GM12878 (cell line): ENCODE measurements at regions not wholly inside any gene's neighbourhood (a gene's known extent, or its start where the extent isn't known, plus 50 kb on each side); places are given as distances from the start of the nearest gene placed in this dataset.

ENCODE experiments used
- ATAC-seq: fragments of 200-7000 bp; cut with Tn5 transposase; 3 replicates; pipeline ENCODE4 v1.9.1; 2020; ENCODE audit warnings: mild to moderate bottlenecking, moderate library complexity
- BruUV-seq: library from RNA; stranded (reverse); fragments of 400-500 nt; replicated peaks from 2 replicates; lab custom pipeline; 2021; lab: Mats Ljungman, UMichigan
- CTCF ChIA-PET: fragments of 300-600 bp; sonication (Branson Sonifier 250); formaldehyde crosslinking; extraction: SDS; loops from one replicate; lab custom pipeline; 2021; ENCODE audit warnings: inconsistent platforms; lab: Yijun Ruan, JAX
- POLR2A ChIA-PET: fragments of 350-600 bp; formaldehyde crosslinking; extraction: SDS; loops from one replicate; lab custom pipeline; 2021; ENCODE audit warnings: inconsistent platforms; lab: Charles Lee
- RAD21 ChIA-PET: fragments of 300-600 bp; sonication (Branson Sonifier 250); formaldehyde crosslinking; loops from one replicate; lab custom pipeline; 2023; ENCODE audit warnings: antibody characterized with exemption; ENCODE audit not compliant: unreplicated experiment; lab: Charles Lee
- SMC1A ChIA-PET: fragments of 300-600 bp; sonication (Branson Sonifier 250); formaldehyde crosslinking; loops from one replicate; lab custom pipeline; 2023; ENCODE audit not compliant: unreplicated experiment, uncharacterized antibody; lab: Charles Lee
- DNase-seq: peaks from one replicate; pipeline ENCODE4 v3.0.0-alpha.2; 2011; ENCODE audit warnings: low read depth, low spot score
- FAIRE-seq: peaks from 3 replicates; lab custom pipeline; 2011; peaks lifted over from hg19 to GRCh38; lab: Jason Lieb, UNC
- H2AFZ ChIP-seq: 2 replicates; pipeline ENCODE4 v1.6.0; 2011; ENCODE audit warnings: low read depth, low read length, control low read depth; ENCODE audit not compliant: control insufficient read depth
- H3K27ac ChIP-seq: 2 replicates; pipeline ENCODE4 v1.5.1; 2011; ENCODE audit warnings: control low read depth; ENCODE audit not compliant: control insufficient read depth, insufficient read depth
- H3K27me3 ChIP-seq, 2 experiments: replicated peaks in 1 of 2; 2 replicates each; pipeline versions ENCODE4 v1.6.0 to v1.6.1; 2011; ENCODE audit warnings: low read length in 1 of 2; ENCODE audit not compliant: control insufficient read depth in 2 of 2, insufficient read depth in 2 of 2
- H3K36me3 ChIP-seq, 2 experiments: 2 replicates each; pipeline ENCODE4 v1.5.1; 2011; ENCODE audit warnings: low read length in 1 of 2; ENCODE audit not compliant: control insufficient read depth in 2 of 2, insufficient read depth in 2 of 2
- H3K4me1 ChIP-seq: 2 replicates; pipeline ENCODE4 v1.6.1; 2011; ENCODE audit warnings: mild to moderate bottlenecking, low read length, moderate library complexity, mixed read lengths; ENCODE audit not compliant: control insufficient read depth, insufficient read depth
- H3K4me2 ChIP-seq: 2 replicates; pipeline ENCODE4 v1.6.0; 2011; ENCODE audit warnings: control low read depth; ENCODE audit not compliant: control insufficient read depth, insufficient read depth
- H3K4me3 ChIP-seq: fragments of 200-600 bp; sonication (generic); 2 replicates; pipeline ENCODE4 v1.5.1; 2016
- H3K79me2 ChIP-seq: 2 replicates; pipeline ENCODE4 v1.6.0; 2011; ENCODE audit warnings: low read length; ENCODE audit not compliant: control insufficient read depth, insufficient read depth
- H3K9ac ChIP-seq: 2 replicates; pipeline ENCODE4 v1.8.0; 2011; ENCODE audit warnings: low read length, control low read depth, mixed read lengths; ENCODE audit not compliant: control insufficient read depth, insufficient read depth
- H3K9me3 ChIP-seq: replicated peaks from 3 replicates; pipeline ENCODE4 v1.5.1; 2011; ENCODE audit warnings: mild to moderate bottlenecking, low read length; ENCODE audit not compliant: control insufficient read depth, insufficient read depth
- H4K20me1 ChIP-seq: 2 replicates; pipeline ENCODE4 v1.6.0; 2011; ENCODE audit not compliant: control insufficient read depth, insufficient read depth
- CBFB ChIP-seq: IDR thresholded peaks from 2 replicates; pipeline ENCODE4 v1.6.1; 2016; ENCODE audit warnings: antibody characterized with exemption, low read depth
- JUNB ChIP-seq: IDR thresholded peaks from 2 replicates; pipeline ENCODE4 v1.6.1; 2016; ENCODE audit warnings: antibody characterized with exemption, mild to moderate bottlenecking
- NR2C1 ChIP-seq: fragments of 450-650 bp; IDR thresholded peaks from 2 replicates; pipeline ENCODE4 v1.6.1; 2017; ENCODE audit warnings: antibody characterized with exemption, mild to moderate bottlenecking, moderate library complexity
- YY1 ChIP-seq: IDR thresholded peaks from 2 replicates; pipeline ENCODE4 v1.6.1; 2011; ENCODE audit warnings: low read depth, mild to moderate bottlenecking, low read length
- ZNF24 ChIP-seq: fragments of 450-650 bp; IDR thresholded peaks from 2 replicates; pipeline ENCODE4 v1.6.1; 2017; ENCODE audit warnings: antibody characterized with exemption, mild to moderate bottlenecking
- ZNF384 ChIP-seq: IDR thresholded peaks from 2 replicates; pipeline ENCODE4 v1.6.1; 2012; ENCODE audit warnings: low read depth, mild to moderate bottlenecking, low read length, improper control_type of control experiment, borderline replicate concordance
- WGBS: methylation state at CpG from one replicate; pipeline ENCODE4 v1.1.6; 2016; ENCODE audit warnings: low lambda C conversion rate; ENCODE audit not compliant: insufficient replicate concordance, insufficient coverage; ENCODE audit errors: missing lambda C conversion rate; 5-methylcytosine and 5-hydroxymethylcytosine counted together
- in situ Hi-C: fragments of 300-500 bp; cut with MboI; formaldehyde crosslinking; loops from 9 replicates; pipeline ENCODE4 v1.14.3; 2018; ENCODE audit warnings: mixed read lengths
- intact Hi-C: fragments of 100-400 bp; cut with micrococcal nuclease; formaldehyde crosslinking; loops from one replicate; pipeline ENCODE4 v1.14.2; 2022; ENCODE audit not compliant: unreplicated experiment
- TF ChIP-seq, protein P1 (sequence below): fragments of 450-650 bp; IDR thresholded peaks from 2 replicates; pipeline ENCODE4 v1.6.1; 2018; ENCODE audit warnings: borderline replicate concordance, mild to moderate bottlenecking; ENCODE audit not compliant: partially characterized antibody
- TF ChIP-seq, protein P2 (sequence below): fragments of 450-650 bp; IDR thresholded peaks from 2 replicates; pipeline ENCODE4 v1.6.1; 2017; ENCODE audit warnings: mild to moderate bottlenecking, low read depth, inconsistent platforms; ENCODE audit not compliant: poor library complexity, severe bottlenecking

DNA sequence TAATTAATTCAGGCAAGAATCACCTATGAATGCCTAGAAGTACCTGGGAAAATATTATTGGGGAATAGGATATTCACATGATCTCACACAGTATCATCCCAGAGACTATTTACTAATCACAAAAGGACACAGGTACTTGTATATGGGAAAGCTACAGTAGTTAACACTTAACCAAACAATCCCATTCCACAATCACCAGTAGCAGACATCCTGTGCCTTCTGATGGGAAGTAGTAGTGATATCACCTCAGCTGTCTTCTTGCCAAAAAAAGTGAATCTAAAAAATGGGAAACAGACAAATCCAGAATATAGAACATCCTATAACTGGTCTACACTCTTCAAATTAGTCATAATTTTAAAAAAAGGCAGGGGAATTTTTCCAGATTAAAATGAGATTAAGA lies 75.6 kb upstream of the CCDC150 start:
- BruUV-seq: no TSS peak
- Histone ChIP-seq H3K4me3 (no peak overlapping the region), H3K4me1 (no peaks in the 10 kb centered on the region), H3K9me3 (peaks cover 3% of the 10 kb centered on the region; the same call in 1 of the 3 replicates), H4K20me1 (no peaks in the 10 kb centered on the region), H3K27me3 (no peaks in the 10 kb centered on the region), H3K36me3 (no peaks in the 10 kb centered on the region), H2AFZ (no peak overlapping the region), H3K27ac (no peak overlapping the region), H3K9ac (no peak overlapping the region), H3K4me2 (no peak overlapping the region), H3K79me2 (no peaks in the 10 kb centered on the region)
- intact Hi-C loops: no loop called here
- ATAC-seq: no peak
- in situ Hi-C loops: no loop called here
- POLR2A ChIA-PET: no interaction called here
- no peak for DNase-seq
- SMC1A ChIA-PET: interaction anchor here (0.6 to 1.8 kb wide), 2 partner anchors 9 to 13 kb away, joined by 3 read pairs; no protein-coding TSS in a partner anchor
- RAD21 ChIA-PET: no interaction called here
- no peak for FAIRE-seq
- CTCF ChIA-PET: interaction anchor here (0.6 kb wide), 1 partner anchor 30 kb away, joined by 4 read pairs; no protein-coding TSS in a partner anchor
- no peak for TF ChIP-seq ZNF24

DNA sequence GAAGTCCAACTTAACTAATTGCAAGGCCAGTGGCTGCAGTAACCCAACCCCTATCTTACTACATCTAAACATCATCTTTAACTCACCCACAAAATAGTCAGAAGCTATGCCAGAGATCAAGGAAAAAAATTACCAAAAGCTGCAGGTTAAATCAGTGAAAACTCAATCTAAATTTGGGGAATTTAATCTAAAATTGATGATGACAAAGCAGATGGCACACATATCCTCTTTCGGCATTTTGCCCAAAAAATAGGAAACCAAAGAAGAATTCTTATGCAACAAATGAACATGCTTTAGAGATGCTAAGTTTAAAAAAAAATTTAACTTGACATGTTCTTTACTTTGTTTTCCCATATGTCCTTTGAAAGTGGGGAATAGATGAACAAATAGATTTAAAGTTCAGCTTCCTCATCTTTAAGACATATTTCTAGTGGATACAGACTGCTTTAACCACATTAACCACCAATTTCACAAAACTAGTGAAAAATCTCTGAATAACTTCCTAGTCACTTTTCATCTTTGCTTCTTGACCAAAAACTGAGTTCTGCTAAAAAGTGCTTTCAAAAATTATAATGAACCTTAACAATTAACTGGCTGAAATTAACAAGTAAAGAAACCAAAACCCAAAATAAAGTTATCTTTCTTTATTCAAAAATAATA lies 74.3 kb upstream of the CCDC150 start:
- ATAC-seq (no peak), FAIRE-seq (no peak), DNase-seq (no peak)
- CTCF ChIA-PET: no interaction called here
- H3K4me1 ChIP-seq: no peaks in the 10 kb centered on the region
- H3K9me3 ChIP-seq: peaks cover 3% of the 10 kb centered on the region; the same call in 1 of the 3 replicates
- H3K27me3 ChIP-seq: no peaks in the 10 kb centered on the region
- no peaks in the 10 kb centered on the region for H4K20me1 ChIP-seq
- no TSS peak for BruUV-seq
- no peak overlapping the region for H3K4me3 ChIP-seq
- 53% methylated on average over 1 of the region's 1 CpG for WGBS
- no peak overlapping the region for H3K27ac ChIP-seq
- intact Hi-C loops (no loop called here), in situ Hi-C loops (no loop called here)
- RAD21 ChIA-PET: no interaction called here
- H2AFZ ChIP-seq: no peak overlapping the region
- H3K79me2 ChIP-seq: no peaks in the 10 kb centered on the region
- H3K36me3 ChIP-seq: no peaks in the 10 kb centered on the region
- no peak for TF ChIP-seq NR2C1
- TF ChIP-seq JUNB: no peak
- no peak for TF ChIP-seq ZNF384
- TF ChIP-seq, protein P1, sequence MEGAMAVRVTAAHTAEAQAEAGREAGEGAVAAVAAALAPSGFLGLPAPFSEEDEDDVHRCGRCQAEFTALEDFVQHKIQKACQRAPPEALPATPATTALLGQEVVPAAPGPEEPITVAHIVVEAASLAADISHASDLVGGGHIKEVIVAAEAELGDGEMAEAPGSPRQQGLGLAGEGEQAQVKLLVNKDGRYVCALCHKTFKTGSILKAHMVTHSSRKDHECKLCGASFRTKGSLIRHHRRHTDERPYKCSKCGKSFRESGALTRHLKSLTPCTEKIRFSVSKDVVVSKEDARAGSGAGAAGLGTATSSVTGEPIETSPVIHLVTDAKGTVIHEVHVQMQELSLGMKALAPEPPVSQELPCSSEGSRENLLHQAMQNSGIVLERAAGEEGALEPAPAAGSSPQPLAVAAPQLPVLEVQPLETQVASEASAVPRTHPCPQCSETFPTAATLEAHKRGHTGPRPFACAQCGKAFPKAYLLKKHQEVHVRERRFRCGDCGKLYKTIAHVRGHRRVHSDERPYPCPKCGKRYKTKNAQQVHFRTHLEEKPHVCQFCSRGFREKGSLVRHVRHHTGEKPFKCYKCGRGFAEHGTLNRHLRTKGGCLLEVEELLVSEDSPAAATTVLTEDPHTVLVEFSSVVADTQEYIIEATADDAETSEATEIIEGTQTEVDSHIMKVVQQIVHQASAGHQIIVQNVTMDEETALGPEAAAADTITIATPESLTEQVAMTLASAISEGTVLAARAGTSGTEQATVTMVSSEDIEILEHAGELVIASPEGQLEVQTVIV: no peak
- TF ChIP-seq, protein P2, sequence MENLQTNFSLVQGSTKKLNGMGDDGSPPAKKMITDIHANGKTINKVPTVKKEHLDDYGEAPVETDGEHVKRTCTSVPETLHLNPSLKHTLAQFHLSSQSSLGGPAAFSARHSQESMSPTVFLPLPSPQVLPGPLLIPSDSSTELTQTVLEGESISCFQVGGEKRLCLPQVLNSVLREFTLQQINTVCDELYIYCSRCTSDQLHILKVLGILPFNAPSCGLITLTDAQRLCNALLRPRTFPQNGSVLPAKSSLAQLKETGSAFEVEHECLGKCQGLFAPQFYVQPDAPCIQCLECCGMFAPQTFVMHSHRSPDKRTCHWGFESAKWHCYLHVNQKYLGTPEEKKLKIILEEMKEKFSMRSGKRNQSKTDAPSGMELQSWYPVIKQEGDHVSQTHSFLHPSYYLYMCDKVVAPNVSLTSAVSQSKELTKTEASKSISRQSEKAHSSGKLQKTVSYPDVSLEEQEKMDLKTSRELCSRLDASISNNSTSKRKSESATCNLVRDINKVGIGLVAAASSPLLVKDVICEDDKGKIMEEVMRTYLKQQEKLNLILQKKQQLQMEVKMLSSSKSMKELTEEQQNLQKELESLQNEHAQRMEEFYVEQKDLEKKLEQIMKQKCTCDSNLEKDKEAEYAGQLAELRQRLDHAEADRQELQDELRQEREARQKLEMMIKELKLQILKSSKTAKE: no peak
- TF ChIP-seq CBFB: no peak
- no peak for TF ChIP-seq YY1
- POLR2A ChIA-PET: no interaction called here
- SMC1A ChIA-PET: interaction anchor here (0.5 to 1.8 kb wide), 2 partner anchors 10 to 240 kb away, joined by 3 to 4 read pairs; no protein-coding TSS in a partner anchor
- H3K9ac ChIP-seq: no peak overlapping the region
- no peak overlapping the region for H3K4me2 ChIP-seq
